ENCODE measurements at regions not wholly inside any gene's neighbourhood (a gene's known extent, or its start where the extent isn't known, plus 50 kb on each side); places are given as distances from the start of the nearest gene placed in this dataset.
"Not testable (repeated sequence)": the region's sequence is repeated elsewhere in the genome, so short reads cannot be mapped to it uniquely, and the experiment has no call there.

- H3K4me3 ChIP-seq = no peak overlapping the region
- H3K27ac ChIP-seq = no peak overlapping the region
- H3K27me3 ChIP-seq = no peaks in the 10 kb centered on the region
- TF ChIP-seq CTCF (IDR thresholded peaks at IDR 0.05) (no peak), POLR2A (IDR thresholded peaks at IDR 0.05) (no peak)
- H3K4me1 ChIP-seq = no peaks in the 10 kb centered on the region
- DNase-seq (no peak), ATAC-seq (no peak)
- intact Hi-C loops (cut with DNase I) = no loop called here
- peaks cover 0 to 2% (median 0%) of the 10 kb centered on the region in 12 donors for H3K9me3 ChIP-seq
- H3K36me3 ChIP-seq = no peaks in the 10 kb centered on the region
Observed at GRCh38 chr4:141473952-141474351, 162.4 kb upstream of the IL15 start.

- TF ChIP-seq POLR2A (IDR thresholded peaks at IDR 0.05) (no peak), CTCF (IDR thresholded peaks at IDR 0.05) (no peak)
- Histone ChIP-seq H3K27me3 (no peaks in the 10 kb centered on the region), H3K9me3 (peaks cover 0 to 43% (median 21%) of the 10 kb centered on the region in 12 donors), H3K4me3 (no peak overlapping the region), H3K36me3 (no peaks in the 10 kb centered on the region), H3K27ac (no peak overlapping the region), H3K4me1 (no peaks in the 10 kb centered on the region)
- no peak for ATAC-seq
- no peak for DNase-seq
- intact Hi-C loops (cut with DNase I) = no loop called here
Observed at GRCh38 chr4:141480950-141481349, 155.4 kb upstream of the IL15 start.

GRCh38 chr4:141484298-141484697 is 152.1 kb upstream of the IL15 start:
- DNase-seq; intact Hi-C loops (cut with DNase I); H3K36me3 ChIP-seq; H3K27ac ChIP-seq; H3K4me3 ChIP-seq; H3K4me1 ChIP-seq; H3K27me3 ChIP-seq; ATAC-seq: not testable (repeated sequence)
- 84 to 94% (median 91%) methylated on average over 11 to 12 of the region's 12 CpGs for WGBS, 4 donors
- H3K9me3 ChIP-seq = peaks cover 0 to 39% (median 19%) of the 10 kb centered on the region in 12 donors

- Histone ChIP-seq H3K4me3 (no peak overlapping the region), H3K27ac (no peak overlapping the region), H3K4me1 (no peaks in the 10 kb centered on the region), H3K27me3 (no peaks in the 10 kb centered on the region), H3K9me3 (peaks cover 0 to 17% (median 4%) of the 10 kb centered on the region in 12 donors), H3K36me3 (no peaks in the 10 kb centered on the region)
- intact Hi-C loops (cut with DNase I) = no loop called here
- no peak for DNase-seq
- no peak for ATAC-seq
- 65 to 73% (median 68%) methylated on average over 4 of the region's 4 CpGs for WGBS, 4 donors
- TF ChIP-seq CTCF (IDR thresholded peaks at IDR 0.05) = no peak
- no peak for TF ChIP-seq POLR2A (IDR thresholded peaks at IDR 0.05)
Observed at GRCh38 chr4:141486375-141486997, 149.9 kb upstream of the IL15 start.

- Histone ChIP-seq H3K27me3 (no peaks in the 10 kb centered on the region), H3K36me3 (no peaks in the 10 kb centered on the region), H3K4me1 (no peaks in the 10 kb centered on the region), H3K4me3 (no peak overlapping the region), H3K9me3 (no peaks in the 10 kb centered on the region), H3K27ac (no peak overlapping the region)
- intact Hi-C loops (cut with DNase I) = no loop called here
- WGBS, 4 donors = 82 to 92% (median 86%) methylated on average over 1 of the region's 1 CpG
- no peak for ATAC-seq
- no peak for DNase-seq
- no peak for TF ChIP-seq CTCF (IDR thresholded peaks at IDR 0.05)
Observed at GRCh38 chr4:141497627-141498026, 138.8 kb upstream of the IL15 start.
